ENCODE measurements at regions not wholly inside any gene's neighbourhood (a gene's known extent, or its start where the extent isn't known, plus 50 kb on each side); places are given as distances from the start of the nearest gene placed in this dataset.

GRCh38 chr10:106520698-106521097 is 643.8 kb downstream of the SORCS1 start:
- Histone ChIP-seq H3K36me3 (ENCODE audit: control insufficient read depth in 1 of 2, insufficient read depth in 2 of 2, low read length in 2 of 2) (no peaks in the 10 kb centered on the region), H4K91ac (ENCODE audit: low read depth, low read length) (no peak overlapping the region), H3K79me2 (ENCODE audit: control insufficient read depth, insufficient read depth, low read length, poor library complexity) (no peaks in the 10 kb centered on the region), H4K8ac (ENCODE audit: low read depth, low read length) (no peak overlapping the region), H3K4me2 (ENCODE audit: low read length) (no peak overlapping the region), H4K12ac (ENCODE audit: low read depth, low read length) (no peak overlapping the region), H3K27me3 (ENCODE audit: insufficient read depth, low read length) (no peaks in the 10 kb centered on the region), H3K4me1 (ENCODE audit: control insufficient read depth in 1 of 2, insufficient read depth in 2 of 2, low read length in 2 of 2) (no peaks in the 10 kb centered on the region), H2AFZ (ENCODE audit: insufficient read depth, low read length, poor library complexity) (no peak overlapping the region), H3K27ac (ENCODE audit: low read depth, low read length) (no peak overlapping the region), H2BK12ac (ENCODE audit: low read length) (no peak overlapping the region), H3K9me3 (ENCODE audit: insufficient read depth, low read depth, low read length) (no peaks in the 10 kb centered on the region), H3K9ac (ENCODE audit: low read length) (no peak overlapping the region), H3K79me1 (ENCODE audit: low read length) (no peaks in the 10 kb centered on the region), H3K4me3 (ENCODE audit: low read depth, low read length) (no peak overlapping the region), H2AK5ac (ENCODE audit: low read length) (no peak overlapping the region), H2BK5ac (ENCODE audit: low read depth, low read length, poor library complexity) (no peak overlapping the region), H3K23ac (ENCODE audit: low read length) (no peak overlapping the region), H3K14ac (ENCODE audit: low read length) (no peak overlapping the region), H3K18ac (ENCODE audit: low read length) (no peak overlapping the region), H2BK120ac (ENCODE audit: insufficient read depth, low read length, poor library complexity) (no peak overlapping the region), H3K4ac (ENCODE audit: low read depth, low read length) (no peak overlapping the region)
- no CpG with 5 or more reads among the region's 4 CpGs for WGBS (ENCODE audit: extremely low coverage, insufficient coverage, insufficient read length)
- no peak for DNase-seq

GRCh38 chr10:106519376-106520030 is 645.0 kb downstream of the SORCS1 start:
- H3K4me3 ChIP-seq (ENCODE audit: low read depth, low read length): no peak overlapping the region
- H3K4me2 ChIP-seq (ENCODE audit: low read length): no peak overlapping the region
- no peaks in the 10 kb centered on the region for H3K79me2 ChIP-seq (ENCODE audit: control insufficient read depth, insufficient read depth, low read length, poor library complexity)
- H2BK12ac ChIP-seq (ENCODE audit: low read length): no peak overlapping the region
- no peaks in the 10 kb centered on the region for H3K4me1 ChIP-seq (ENCODE audit: control insufficient read depth in 1 of 2, insufficient read depth in 2 of 2, low read length in 2 of 2)
- H2AFZ ChIP-seq (ENCODE audit: insufficient read depth, low read length, poor library complexity): no peak overlapping the region
- no CpG with 5 or more reads among the region's 2 CpGs for whole genome bisulfite sequencing (ENCODE audit: extremely low coverage, insufficient coverage, insufficient read length)
- H3K14ac ChIP-seq (ENCODE audit: low read length): no peak overlapping the region
- no peak overlapping the region for H3K9ac ChIP-seq (ENCODE audit: low read length)
- DNase-seq: no peak
- H3K23ac ChIP-seq (ENCODE audit: low read length): no peak overlapping the region
- H3K18ac ChIP-seq (ENCODE audit: low read length): no peak overlapping the region
- no peak overlapping the region for H4K91ac ChIP-seq (ENCODE audit: low read depth, low read length)
- no peaks in the 10 kb centered on the region for H3K27me3 ChIP-seq (ENCODE audit: insufficient read depth, low read length)
- H2AK5ac ChIP-seq (ENCODE audit: low read length): no peak overlapping the region
- no peak overlapping the region for H4K12ac ChIP-seq (ENCODE audit: low read depth, low read length)
- H2BK120ac ChIP-seq (ENCODE audit: insufficient read depth, low read length, poor library complexity): no peak overlapping the region
- no peaks in the 10 kb centered on the region for H3K36me3 ChIP-seq (ENCODE audit: control insufficient read depth in 1 of 2, insufficient read depth in 2 of 2, low read length in 2 of 2)
- H3K79me1 ChIP-seq (ENCODE audit: low read length): no peaks in the 10 kb centered on the region
- no peak overlapping the region for H3K27ac ChIP-seq (ENCODE audit: low read depth, low read length)
- no peak overlapping the region for H3K4ac ChIP-seq (ENCODE audit: low read depth, low read length)
- H3K9me3 ChIP-seq (ENCODE audit: insufficient read depth, low read depth, low read length): no peaks in the 10 kb centered on the region
- H4K8ac ChIP-seq (ENCODE audit: low read depth, low read length): no peak overlapping the region
- no peak overlapping the region for H2BK5ac ChIP-seq (ENCODE audit: low read depth, low read length, poor library complexity)

DNA sequence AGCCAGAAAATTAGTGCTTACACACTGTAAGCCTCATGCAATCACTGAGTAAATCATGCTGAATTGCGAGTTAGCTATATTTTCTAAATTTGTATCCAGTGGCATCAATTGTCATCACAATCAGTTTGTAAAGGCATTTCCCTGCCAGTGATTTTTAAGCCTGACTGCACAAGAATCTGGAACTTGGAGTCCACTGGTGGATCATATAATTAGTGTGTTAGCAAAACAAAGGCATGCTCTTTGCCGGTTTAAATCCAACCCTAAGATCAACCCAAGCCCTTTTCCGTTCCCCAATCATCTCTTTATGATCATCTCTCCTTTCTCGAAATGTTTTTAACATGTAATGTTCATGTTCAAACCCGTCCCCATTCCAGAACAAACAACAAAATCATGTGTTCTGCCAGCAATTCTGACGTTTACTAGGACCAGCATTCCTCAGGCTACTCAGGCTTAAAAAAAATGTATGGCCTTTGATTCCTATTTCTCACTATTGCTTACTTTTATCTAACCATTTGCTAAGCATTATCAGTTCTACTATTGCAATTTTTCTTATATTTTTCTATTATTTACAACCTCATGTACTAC is 649.2 kb downstream of the SORCS1 start:
- no peak overlapping the region for H3K4ac ChIP-seq (ENCODE audit: low read depth, low read length)

GRCh38 chr10:106513352-106513771 is 651.1 kb downstream of the SORCS1 start:
- no peak overlapping the region for H3K27ac ChIP-seq (ENCODE audit: low read depth, low read length)
- H2BK12ac ChIP-seq (ENCODE audit: low read length): no peak overlapping the region
- no peak overlapping the region for H3K4ac ChIP-seq (ENCODE audit: low read depth, low read length)
- H2BK120ac ChIP-seq (ENCODE audit: insufficient read depth, low read length, poor library complexity): no peak overlapping the region
- H3K27me3 ChIP-seq (ENCODE audit: insufficient read depth, low read length): no peaks in the 10 kb centered on the region
- H4K12ac ChIP-seq (ENCODE audit: low read depth, low read length): no peak overlapping the region
- H3K36me3 ChIP-seq (ENCODE audit: control insufficient read depth in 1 of 2, insufficient read depth in 2 of 2, low read length in 2 of 2): no peaks in the 10 kb centered on the region
- no peak overlapping the region for H3K9ac ChIP-seq (ENCODE audit: low read length)
- no CpG with 5 or more reads among the region's 4 CpGs for WGBS (ENCODE audit: extremely low coverage, insufficient coverage, insufficient read length)
- H2AFZ ChIP-seq (ENCODE audit: insufficient read depth, low read length, poor library complexity): no peak overlapping the region
- no peak overlapping the region for H3K4me3 ChIP-seq (ENCODE audit: low read depth, low read length)
- H3K4me2 ChIP-seq (ENCODE audit: low read length): no peak overlapping the region
- H3K4me1 ChIP-seq (ENCODE audit: control insufficient read depth in 1 of 2, insufficient read depth in 2 of 2, low read length in 2 of 2): no peaks in the 10 kb centered on the region
- H3K79me2 ChIP-seq (ENCODE audit: control insufficient read depth, insufficient read depth, low read length, poor library complexity): no peaks in the 10 kb centered on the region
- H4K8ac ChIP-seq (ENCODE audit: low read depth, low read length): no peak overlapping the region
- H3K14ac ChIP-seq (ENCODE audit: low read length): no peak overlapping the region
- no peak overlapping the region for H2AK5ac ChIP-seq (ENCODE audit: low read length)
- DNase-seq: no peak
- H2BK5ac ChIP-seq (ENCODE audit: low read depth, low read length, poor library complexity): no peak overlapping the region
- no peak overlapping the region for H4K91ac ChIP-seq (ENCODE audit: low read depth, low read length)
- no peaks in the 10 kb centered on the region for H3K9me3 ChIP-seq (ENCODE audit: insufficient read depth, low read depth, low read length)
- no peak overlapping the region for H3K18ac ChIP-seq (ENCODE audit: low read length)
- no peak overlapping the region for H3K23ac ChIP-seq (ENCODE audit: low read length)
- no peaks in the 10 kb centered on the region for H3K79me1 ChIP-seq (ENCODE audit: low read length)

More for the DNA sequence above, 649.2 kb downstream of the SORCS1 start:
- no peak overlapping the region for H3K18ac ChIP-seq (ENCODE audit: low read length)
- no peak overlapping the region for H3K4me2 ChIP-seq (ENCODE audit: low read length)
- no CpG with 5 or more reads among the region's 6 CpGs for WGBS (ENCODE audit: extremely low coverage, insufficient coverage, insufficient read length)
- no peaks in the 10 kb centered on the region for H3K36me3 ChIP-seq (ENCODE audit: control insufficient read depth in 1 of 2, insufficient read depth in 2 of 2, low read length in 2 of 2)
- H3K14ac ChIP-seq (ENCODE audit: low read length): no peak overlapping the region
- H3K4me3 ChIP-seq (ENCODE audit: low read depth, low read length): no peak overlapping the region
- no peak overlapping the region for H2BK120ac ChIP-seq (ENCODE audit: insufficient read depth, low read length, poor library complexity)
- H2AFZ ChIP-seq (ENCODE audit: insufficient read depth, low read length, poor library complexity): no peak overlapping the region
- H3K27me3 ChIP-seq (ENCODE audit: insufficient read depth, low read length): no peaks in the 10 kb centered on the region
- no peak overlapping the region for H4K91ac ChIP-seq (ENCODE audit: low read depth, low read length)
- H3K4me1 ChIP-seq (ENCODE audit: control insufficient read depth in 1 of 2, insufficient read depth in 2 of 2, low read length in 2 of 2): no peaks in the 10 kb centered on the region
- no peak overlapping the region for H2BK5ac ChIP-seq (ENCODE audit: low read depth, low read length, poor library complexity)
- H2AK5ac ChIP-seq (ENCODE audit: low read length): no peak overlapping the region
- H4K12ac ChIP-seq (ENCODE audit: low read depth, low read length): no peak overlapping the region
- no peak overlapping the region for H3K23ac ChIP-seq (ENCODE audit: low read length)
- H4K8ac ChIP-seq (ENCODE audit: low read depth, low read length): no peak overlapping the region
- H3K79me2 ChIP-seq (ENCODE audit: control insufficient read depth, insufficient read depth, low read length, poor library complexity): no peaks in the 10 kb centered on the region
- H2BK12ac ChIP-seq (ENCODE audit: low read length): no peak overlapping the region
- no peak overlapping the region for H3K27ac ChIP-seq (ENCODE audit: low read depth, low read length)
- H3K9ac ChIP-seq (ENCODE audit: low read length): no peak overlapping the region
- no peak for DNase-seq
- no peaks in the 10 kb centered on the region for H3K79me1 ChIP-seq (ENCODE audit: low read length)
- no peaks in the 10 kb centered on the region for H3K9me3 ChIP-seq (ENCODE audit: insufficient read depth, low read depth, low read length)

All from trophoblast cell (in vitro differentiated cells and primary cell).